Mesenchymal stem cell (in vitro differentiated cells and primary cell): ENCODE measurements at regions not wholly inside any gene's neighbourhood (a gene's known extent, or its start where the extent isn't known, plus 50 kb on each side); places are given as distances from the start of the nearest gene placed in this dataset.

Source experiments
- DNase-seq: peaks from one replicate; pipeline ENCODE4 v3.0.0-alpha.2; 2013
- H2AFZ ChIP-seq: one replicate; pipeline ENCODE4 v1.6.1; 2013; ENCODE audit warnings: low read depth, mild to moderate bottlenecking, control low read depth, inconsistent platforms, low read length, moderate library complexity
- H2AK5ac ChIP-seq: 2 replicates; pipeline ENCODE4 v1.6.1; 2013; ENCODE audit warnings: low read length, moderate library complexity, mild to moderate bottlenecking, inconsistent platforms; ENCODE audit not compliant: severe bottlenecking
- H2BK120ac ChIP-seq: one replicate; pipeline ENCODE4 v1.6.1; 2013; ENCODE audit warnings: low read depth, mild to moderate bottlenecking, inconsistent platforms, low read length, moderate library complexity
- H2BK12ac ChIP-seq, 2 experiments: one replicate each; pipeline ENCODE4 v1.6.1; 2013; ENCODE audit warnings: inconsistent platforms in 2 of 2, low read length in 2 of 2, mild to moderate bottlenecking in 2 of 2, moderate library complexity in 2 of 2, control low read depth in 1 of 2
- H2BK15ac ChIP-seq: one replicate; pipeline ENCODE4 v1.6.1; 2013; ENCODE audit warnings: mild to moderate bottlenecking, low read depth, inconsistent platforms; ENCODE audit not compliant: poor library complexity, severe bottlenecking
- H2BK5ac ChIP-seq: 2 replicates; pipeline ENCODE4 v1.6.1; 2013; ENCODE audit warnings: low read depth, mild to moderate bottlenecking, low read length, control low read depth, inconsistent platforms; ENCODE audit not compliant: poor library complexity, severe bottlenecking
- H3K14ac ChIP-seq, 2 experiments: one replicate each; pipeline ENCODE4 v1.6.1; 2013; ENCODE audit warnings: inconsistent platforms in 2 of 2, low read length in 2 of 2, control low read depth in 1 of 2, mild to moderate bottlenecking in 1 of 2, moderate library complexity in 1 of 2
- H3K18ac ChIP-seq, 2 experiments: one replicate each; pipeline ENCODE4 v1.6.1; 2013; ENCODE audit warnings: inconsistent platforms in 2 of 2, low read length in 2 of 2, control low read depth in 1 of 2, low read depth in 1 of 2, mild to moderate bottlenecking in 1 of 2
- H3K23ac ChIP-seq, 2 experiments: one replicate each; pipeline ENCODE4 v1.6.1; 2013; ENCODE audit warnings: inconsistent platforms in 2 of 2, low read length in 2 of 2, mild to moderate bottlenecking in 2 of 2, moderate library complexity in 2 of 2, control low read depth in 1 of 2
- H3K27ac ChIP-seq: 2 replicates; pipeline ENCODE4 v1.5.1; 2013; ENCODE audit warnings: mild to moderate bottlenecking, moderate library complexity, low read length, control low read depth, inconsistent platforms; ENCODE audit not compliant: poor library complexity, severe bottlenecking
- H3K27me3 ChIP-seq, 2 experiments: 2 replicates each; pipeline versions ENCODE4 v1.6.1 to v1.7.0; 2013; ENCODE audit warnings: low read length in 2 of 2, mild to moderate bottlenecking in 2 of 2, moderate library complexity in 2 of 2, control low read depth in 1 of 2, inconsistent platforms in 1 of 2; ENCODE audit not compliant: control insufficient read depth in 1 of 2, insufficient read depth in 1 of 2
- H3K36me3 ChIP-seq, 2 experiments: 2 replicates each; pipeline versions ENCODE4 v1.6.1 to v1.7.0; 2013; ENCODE audit warnings: low read length in 2 of 2, control low read depth in 1 of 2, inconsistent platforms in 1 of 2, low read depth in 1 of 2, mild to moderate bottlenecking in 1 of 2; ENCODE audit not compliant: insufficient read depth in 2 of 2, control insufficient read depth in 1 of 2
- H3K4ac ChIP-seq, 2 experiments: one replicate each; pipeline ENCODE4 v1.6.1; 2013; ENCODE audit warnings: inconsistent platforms in 2 of 2, low read length in 2 of 2, mild to moderate bottlenecking in 2 of 2, moderate library complexity in 2 of 2, control low read depth in 1 of 2, low read depth in 1 of 2
- H3K4me1 ChIP-seq: 2 replicates; pipeline ENCODE4 v1.6.1; 2013; ENCODE audit warnings: low read depth, low read length, control low read depth; ENCODE audit not compliant: control insufficient read depth, insufficient read depth
- H3K4me2 ChIP-seq: 2 replicates; pipeline ENCODE4 v1.6.1; 2013; ENCODE audit warnings: low read length, mild to moderate bottlenecking, inconsistent platforms; ENCODE audit not compliant: poor library complexity, severe bottlenecking
- H3K4me3 ChIP-seq, 2 experiments: 2 replicates each; pipeline versions ENCODE4 v1.5.1 to v1.7.0; 2013; ENCODE audit warnings: low read length in 2 of 2, mild to moderate bottlenecking in 2 of 2, control low read depth in 1 of 2, low read depth in 1 of 2; ENCODE audit not compliant: insufficient read depth in 1 of 2
- H3K79me1 ChIP-seq: replicated peaks from 2 replicates; pipeline ENCODE4 v1.6.1; 2013; ENCODE audit warnings: mild to moderate bottlenecking, control low read depth, low read length, inconsistent platforms; ENCODE audit not compliant: poor library complexity, severe bottlenecking
- H3K9ac ChIP-seq: 2 replicates; pipeline ENCODE4 v1.7.0; 2013; ENCODE audit warnings: mild to moderate bottlenecking, low read length, moderate library complexity
- H3K9me3 ChIP-seq: 2 replicates; pipeline ENCODE4 v1.7.0; 2013; ENCODE audit warnings: mild to moderate bottlenecking, low read length; ENCODE audit not compliant: control insufficient read depth
- H4K8ac ChIP-seq: one replicate; pipeline ENCODE4 v1.6.1; 2013; ENCODE audit warnings: inconsistent platforms, mild to moderate bottlenecking, low read length, moderate library complexity
- H4K91ac ChIP-seq: one replicate; pipeline ENCODE4 v1.6.1; 2013; ENCODE audit warnings: mild to moderate bottlenecking, low read length, inconsistent platforms
- WGBS: methylation state at CpG from one replicate; pipeline ENCODE4 v1.1.7; 2013; ENCODE audit warnings: mixed read lengths; 5-methylcytosine and 5-hydroxymethylcytosine counted together

- H3K18ac ChIP-seq, result no peak overlapping the region
- no peak overlapping the region for H2BK5ac ChIP-seq
- no peaks in the 10 kb centered on the region for H3K36me3 ChIP-seq
- H3K27me3 ChIP-seq, result no peaks in the 10 kb centered on the region
- no peak overlapping the region for H3K14ac ChIP-seq
- H3K79me1 ChIP-seq, result no peaks in the 10 kb centered on the region
- H3K4me2 ChIP-seq, result no peak overlapping the region
- H4K8ac ChIP-seq, result no peak overlapping the region
- no peak overlapping the region for H2BK12ac ChIP-seq
- 97% methylated on average over 2 of the region's 2 CpGs for WGBS
- H2BK120ac ChIP-seq, result no peak overlapping the region
- H2AK5ac ChIP-seq, result no peak overlapping the region
- H3K9me3 ChIP-seq, result peaks cover 25% of the 10 kb centered on the region
- DNase-seq, result no peak
- no peak overlapping the region for H3K23ac ChIP-seq
- no peak overlapping the region for H4K91ac ChIP-seq
- H2AFZ ChIP-seq, result no peak overlapping the region
- no peaks in the 10 kb centered on the region for H3K4me1 ChIP-seq
- H3K4me3 ChIP-seq, result no peak overlapping the region
- H2BK15ac ChIP-seq, result no peak overlapping the region
- H3K27ac ChIP-seq, result no peak overlapping the region
- H3K9ac ChIP-seq, result no peak overlapping the region
- no peak overlapping the region for H3K4ac ChIP-seq
Measured at GRCh38 chr14:39562175-39562574, 129.9 kb upstream of the FBXO33 start.

GRCh38 chr14:39558525-39558924, 126.3 kb upstream of the FBXO33 start:
- H2AFZ ChIP-seq, result no peak overlapping the region
- no peak overlapping the region for H3K9ac ChIP-seq
- no peaks in the 10 kb centered on the region for H3K4me1 ChIP-seq
- no peak overlapping the region for H3K23ac ChIP-seq
- H3K4me3 ChIP-seq, result no peak overlapping the region
- no peak for DNase-seq
- no peaks in the 10 kb centered on the region for H3K79me1 ChIP-seq
- no peak overlapping the region for H2AK5ac ChIP-seq
- no peaks in the 10 kb centered on the region for H3K27me3 ChIP-seq
- H2BK120ac ChIP-seq, result no peak overlapping the region
- 50% methylated on average over 1 of the region's 1 CpG for WGBS
- H2BK12ac ChIP-seq, result no peak overlapping the region
- H2BK15ac ChIP-seq, result no peak overlapping the region
- H4K8ac ChIP-seq, result no peak overlapping the region
- no peak overlapping the region for H3K14ac ChIP-seq
- no peak overlapping the region for H3K27ac ChIP-seq
- no peak overlapping the region for H3K4me2 ChIP-seq
- H4K91ac ChIP-seq, result no peak overlapping the region
- H3K18ac ChIP-seq, result no peak overlapping the region
- H3K4ac ChIP-seq, result no peak overlapping the region
- H2BK5ac ChIP-seq, result no peak overlapping the region
- H3K9me3 ChIP-seq, result peaks cover 43% of the 10 kb centered on the region
- no peaks in the 10 kb centered on the region for H3K36me3 ChIP-seq

- Histone ChIP-seq H3K9ac (no peak overlapping the region), H3K36me3 (no peaks in the 10 kb centered on the region), H3K14ac (no peak overlapping the region), H3K4me1 (no peaks in the 10 kb centered on the region), H4K91ac (no peak overlapping the region), H3K23ac (no peak overlapping the region), H3K4ac (no peak overlapping the region), H3K4me3 (no peak overlapping the region), H3K9me3 (peaks cover 43% of the 10 kb centered on the region), H3K4me2 (no peak overlapping the region), H2BK5ac (no peak overlapping the region), H4K8ac (no peak overlapping the region), H3K18ac (no peak overlapping the region), H2BK15ac (no peak overlapping the region), H2AK5ac (no peak overlapping the region), H3K79me1 (no peaks in the 10 kb centered on the region), H2BK120ac (no peak overlapping the region), H2BK12ac (no peak overlapping the region), H3K27ac (no peak overlapping the region), H2AFZ (no peak overlapping the region), H3K27me3 (no peaks in the 10 kb centered on the region)
- no peak for DNase-seq
- WGBS, result 93% methylated on average over 4 of the region's 4 CpGs
Measured at GRCh38 chr14:39555749-39556148, 123.5 kb upstream of the FBXO33 start.

- H3K4ac ChIP-seq, result no peak overlapping the region
- H2BK120ac ChIP-seq, result no peak overlapping the region
- no peak overlapping the region for H3K27ac ChIP-seq
- no peak overlapping the region for H3K9ac ChIP-seq
- H2AK5ac ChIP-seq, result no peak overlapping the region
- no peak overlapping the region for H3K23ac ChIP-seq
- no peaks in the 10 kb centered on the region for H3K36me3 ChIP-seq
- no peak overlapping the region for H2BK5ac ChIP-seq
- H3K9me3 ChIP-seq, result peaks cover 38% of the 10 kb centered on the region
- H2BK12ac ChIP-seq, result no peak overlapping the region
- no peak overlapping the region for H3K4me2 ChIP-seq
- no peaks in the 10 kb centered on the region for H3K4me1 ChIP-seq
- H3K27me3 ChIP-seq, result no peaks in the 10 kb centered on the region
- H3K18ac ChIP-seq, result no peak overlapping the region
- H4K8ac ChIP-seq, result no peak overlapping the region
- DNase-seq, result no peak
- no peak overlapping the region for H2BK15ac ChIP-seq
- no peaks in the 10 kb centered on the region for H3K79me1 ChIP-seq
- no CpG with 5 or more reads among the region's 5 CpGs for WGBS
- no peak overlapping the region for H3K14ac ChIP-seq
- no peak overlapping the region for H3K4me3 ChIP-seq
- H2AFZ ChIP-seq, result no peak overlapping the region
- H4K91ac ChIP-seq, result no peak overlapping the region
Measured at GRCh38 chr14:39554576-39554975, 122.3 kb upstream of the FBXO33 start.
